Lower lobe of right lung (tissue), 2 donors: ENCODE measurements at regions not wholly inside any gene's neighbourhood (a gene's known extent, or its start where the extent isn't known, plus 50 kb on each side); places are given as distances from the start of the nearest gene placed in this dataset.

Experiments
- ATAC-seq, 2 donors: fragments of 200-7000 bp; cut with Tn5 transposase; one replicate each; pipeline ENCODE4 v1.9.1; 2020 to 2022; ENCODE audit warnings: mild to moderate bottlenecking in 2 of 2, moderate library complexity in 2 of 2
- DNase-seq: peaks from one replicate; pipeline ENCODE4 v3.0.0-alpha.2; 2020
- H3K27ac ChIP-seq: fragments of 200-600 bp; one replicate; pipeline ENCODE4 v1.8.0; 2022
- H3K27me3 ChIP-seq: fragments of 200-600 bp; one replicate; pipeline ENCODE4 v1.8.0; 2022; ENCODE audit warnings: low read depth
- H3K36me3 ChIP-seq: fragments of 200-600 bp; one replicate; pipeline ENCODE4 v1.8.0; 2022; ENCODE audit warnings: mild to moderate bottlenecking
- H3K4me1 ChIP-seq: fragments of 200-600 bp; one replicate; pipeline ENCODE4 v1.8.0; 2022
- H3K4me3 ChIP-seq: fragments of 200-600 bp; one replicate; pipeline ENCODE4 v1.8.0; 2022; ENCODE audit warnings: mild to moderate bottlenecking
- H3K9me3 ChIP-seq: fragments of 200-600 bp; one replicate; pipeline ENCODE4 v1.8.0; 2022
- CTCF ChIP-seq: fragments of 200-600 bp; IDR thresholded peaks from one replicate; pipeline ENCODE4 v1.8.0; 2022; ENCODE audit warnings: antibody characterized with exemption, mild to moderate bottlenecking
- intact Hi-C: fragments of 100-400 bp; cut with DNase I; formaldehyde crosslinking; loops from one replicate; pipeline ENCODE4 v1.11.0; 2022
- donor health status: DM: no; HTN: yes; CAD: no; lungs with severe emphysema.

GRCh38 chr12:53866727-53867126 lies 71.9 kb upstream of the HOXC13 start:
- Histone ChIP-seq H3K27me3 (peaks cover 4% of the 10 kb centered on the region), H3K4me3 (no peak overlapping the region), H3K4me1 (no peaks in the 10 kb centered on the region), H3K9me3 (no peaks in the 10 kb centered on the region), H3K36me3 (no peaks in the 10 kb centered on the region), H3K27ac (no peak overlapping the region)
- no peak for TF ChIP-seq CTCF
- no peak for ATAC-seq
- intact Hi-C loops, result no loop called here
- no peak for DNase-seq

GRCh38 chr12:53867216-53868012 lies 71.2 kb upstream of the HOXC13 start:
- no peak overlapping the region for H3K4me3 ChIP-seq
- H3K27ac ChIP-seq, result no peak overlapping the region
- DNase-seq (no peak), ATAC-seq (no peak)
- H3K9me3 ChIP-seq, result no peaks in the 10 kb centered on the region
- no peaks in the 10 kb centered on the region for H3K4me1 ChIP-seq
- TF ChIP-seq CTCF, result no peak
- no peaks in the 10 kb centered on the region for H3K36me3 ChIP-seq
- H3K27me3 ChIP-seq, result peaks cover 4% of the 10 kb centered on the region
- intact Hi-C loops, result no loop called here

GRCh38 chr12:53868511-53868986 lies 70.1 kb upstream of the HOXC13 start:
- Histone ChIP-seq H3K27me3 (peaks cover 8% of the 10 kb centered on the region), H3K9me3 (no peaks in the 10 kb centered on the region), H3K4me3 (no peak overlapping the region), H3K4me1 (no peaks in the 10 kb centered on the region), H3K27ac (no peak overlapping the region), H3K36me3 (no peaks in the 10 kb centered on the region)
- intact Hi-C loops, result no loop called here
- no peak for TF ChIP-seq CTCF
- ATAC-seq (no peak), DNase-seq (no peak)

- peaks cover 8% of the 10 kb centered on the region for H3K27me3 ChIP-seq
- intact Hi-C loops, result no loop called here
- DNase-seq (no peak), ATAC-seq (no peak)
- H3K36me3 ChIP-seq, result no peaks in the 10 kb centered on the region
- no peak for TF ChIP-seq CTCF
- H3K4me3 ChIP-seq, result no peak overlapping the region
- H3K9me3 ChIP-seq, result no peaks in the 10 kb centered on the region
- no peak overlapping the region for H3K27ac ChIP-seq
- no peaks in the 10 kb centered on the region for H3K4me1 ChIP-seq
Observed at GRCh38 chr12:53869500-53869899, 69.1 kb upstream of the HOXC13 start.

GRCh38 chr12:53870117-53870516 lies 68.5 kb upstream of the HOXC13 start:
- H3K27me3 ChIP-seq, result peaks cover 10% of the 10 kb centered on the region
- no peak for TF ChIP-seq CTCF
- H3K4me3 ChIP-seq, result no peak overlapping the region
- DNase-seq (no peak), ATAC-seq (no peak)
- H3K4me1 ChIP-seq, result no peaks in the 10 kb centered on the region
- no peaks in the 10 kb centered on the region for H3K9me3 ChIP-seq
- intact Hi-C loops, result no loop called here
- no peaks in the 10 kb centered on the region for H3K36me3 ChIP-seq
- H3K27ac ChIP-seq, result no peak overlapping the region
